H9 (cell line): ENCODE measurements at regions not wholly inside any gene's neighbourhood (a gene's known extent, or its start where the extent isn't known, plus 50 kb on each side); places are given as distances from the start of the nearest gene placed in this dataset.

ENCODE experiments used
- DNase-seq: peaks from one replicate; pipeline ENCODE4 v3.0.0-alpha.2; 2017
- H2AFZ ChIP-seq: one replicate; pipeline ENCODE4 v1.6.1; 2013; ENCODE audit warnings: mild to moderate bottlenecking, low read length, control low read depth, moderate library complexity
- H2AK5ac ChIP-seq: 2 replicates; pipeline ENCODE4 v1.6.1; 2013; ENCODE audit warnings: low read length, control low read depth, mixed read lengths; ENCODE audit not compliant: insufficient read length
- H2BK120ac ChIP-seq: one replicate; pipeline ENCODE4 v1.6.1; 2013; ENCODE audit warnings: low read depth, mild to moderate bottlenecking, low read length, control low read depth, inconsistent platforms; ENCODE audit not compliant: poor library complexity, severe bottlenecking
- H2BK12ac ChIP-seq: 2 replicates; pipeline ENCODE4 v1.6.1; 2013; ENCODE audit warnings: low read length, control low read depth, mixed read lengths, low read depth; ENCODE audit not compliant: insufficient read length
- H2BK15ac ChIP-seq: 2 replicates; pipeline ENCODE4 v1.6.1; 2013; ENCODE audit warnings: low read depth, low read length, control low read depth
- H2BK20ac ChIP-seq: one replicate; pipeline ENCODE4 v1.6.1; 2013; ENCODE audit warnings: low read depth, mild to moderate bottlenecking, low read length, control low read depth, inconsistent platforms; ENCODE audit not compliant: poor library complexity, severe bottlenecking
- H2BK5ac ChIP-seq: 2 replicates; pipeline ENCODE4 v1.6.1; 2013; ENCODE audit warnings: low read length, control low read depth, mixed read lengths; ENCODE audit not compliant: insufficient read length
- H3K14ac ChIP-seq: 2 replicates; pipeline ENCODE4 v1.6.1; 2013; ENCODE audit warnings: low read length, control low read depth; ENCODE audit not compliant: insufficient read depth
- H3K18ac ChIP-seq: 2 replicates; pipeline ENCODE4 v1.6.1; 2013; ENCODE audit warnings: low read depth, mild to moderate bottlenecking, mixed read lengths, low read length, control low read depth; ENCODE audit not compliant: insufficient read length
- H3K23ac ChIP-seq: 2 replicates; pipeline ENCODE4 v1.6.1; 2013; ENCODE audit warnings: low read length, control low read depth, mixed read lengths, low read depth; ENCODE audit not compliant: insufficient read length
- H3K23me2 ChIP-seq: 2 replicates; pipeline ENCODE4 v1.6.1; 2013; ENCODE audit warnings: low read depth, mild to moderate bottlenecking, mixed read lengths, low read length, control low read depth; ENCODE audit not compliant: insufficient read length, poor library complexity, severe bottlenecking
- H3K27ac ChIP-seq: 2 replicates; pipeline ENCODE4 v1.5.1; 2013; ENCODE audit warnings: low read length, control low read depth, mixed read lengths, low read depth; ENCODE audit not compliant: insufficient read length
- H3K27me3 ChIP-seq: 2 replicates; pipeline ENCODE4 v1.6.1; 2013; ENCODE audit warnings: low read length, control low read depth, inconsistent platforms; ENCODE audit not compliant: insufficient read depth
- H3K4ac ChIP-seq: 2 replicates; pipeline ENCODE4 v1.6.1; 2013; ENCODE audit warnings: low read depth, mild to moderate bottlenecking, control low read depth, inconsistent platforms, low read length, moderate library complexity
- H3K4me1 ChIP-seq: 2 replicates; pipeline ENCODE4 v1.6.1; 2013; ENCODE audit warnings: low read length, control low read depth, inconsistent platforms; ENCODE audit not compliant: insufficient read depth
- H3K4me2 ChIP-seq: 2 replicates; pipeline ENCODE4 v1.6.1; 2013; ENCODE audit warnings: low read length, control low read depth, mixed read lengths; ENCODE audit not compliant: insufficient read length, insufficient read depth
- H3K56ac ChIP-seq: 2 replicates; pipeline ENCODE4 v1.6.1; 2013; ENCODE audit warnings: low read depth, mild to moderate bottlenecking, mixed read lengths, low read length, control low read depth; ENCODE audit not compliant: insufficient read length
- H3K79me1 ChIP-seq: 2 replicates; pipeline ENCODE4 v1.6.1; 2013; ENCODE audit warnings: low read depth, mild to moderate bottlenecking, moderate library complexity, low read length, control low read depth, inconsistent platforms; ENCODE audit not compliant: insufficient read depth, poor library complexity, severe bottlenecking
- H3K79me2 ChIP-seq: 2 replicates; pipeline ENCODE4 v1.6.1; 2013; ENCODE audit warnings: low read length, control low read depth, inconsistent platforms; ENCODE audit not compliant: insufficient read depth
- H3K9ac ChIP-seq: 2 replicates; pipeline ENCODE4 v1.6.1; 2013; ENCODE audit warnings: low read length, control low read depth, mixed read lengths; ENCODE audit not compliant: insufficient read length; ENCODE audit errors: extremely low read depth
- H3K9me3 ChIP-seq: one replicate; pipeline ENCODE4 v1.6.1; 2013; ENCODE audit warnings: low read depth, low read length, inconsistent platforms; ENCODE audit not compliant: control insufficient read depth
- H3T11ph ChIP-seq: one replicate; pipeline ENCODE4 v1.6.1; 2013; ENCODE audit warnings: mild to moderate bottlenecking, low read length, control low read depth, inconsistent platforms
- H4K20me1 ChIP-seq: one replicate; pipeline ENCODE4 v1.6.1; 2013; ENCODE audit not compliant: control insufficient read depth, insufficient read length, insufficient read depth
- H4K5ac ChIP-seq: 2 replicates; pipeline ENCODE4 v1.6.1; 2013; ENCODE audit warnings: low read depth, mild to moderate bottlenecking, mixed read lengths, low read length, control low read depth; ENCODE audit not compliant: insufficient read length
- H4K8ac ChIP-seq: replicated peaks from 2 replicates; pipeline ENCODE4 v1.6.1; 2013; ENCODE audit warnings: low read length, control low read depth, mixed read lengths, low read depth; ENCODE audit not compliant: insufficient read length
- H4K91ac ChIP-seq: 2 replicates; pipeline ENCODE4 v1.6.1; 2013; ENCODE audit warnings: low read depth, mild to moderate bottlenecking, moderate library complexity, mixed read lengths, low read length, control low read depth; ENCODE audit not compliant: insufficient read length
- H3K27ac Mint-ChIP-seq, 3 experiments: 2 replicates in 2 of 3; 3 replicates in 1 of 3; pipeline ENCODE4 v1.8.0; 2020 to 2021; ENCODE audit warnings: mixed read lengths in 3 of 3, mild to moderate bottlenecking in 1 of 3, moderate library complexity in 1 of 3
- H3K27me3 Mint-ChIP-seq: 2 replicates; pipeline ENCODE4 v1.8.0; 2021; ENCODE audit warnings: low read depth, mild to moderate bottlenecking, moderate library complexity, mixed read lengths
- H3K36me3 Mint-ChIP-seq, 3 experiments: 2 replicates in 2 of 3; 3 replicates in 1 of 3; pipeline ENCODE4 v1.8.0; 2020 to 2021; ENCODE audit warnings: low read depth in 3 of 3, mixed read lengths in 3 of 3; ENCODE audit not compliant: insufficient read depth in 1 of 3
- H3K4me1 Mint-ChIP-seq, 2 experiments: 2 replicates each; pipeline ENCODE4 v1.8.0; 2020; ENCODE audit warnings: mixed read lengths in 2 of 2
- H3K4me3 Mint-ChIP-seq, 2 experiments: 2 replicates in 1 of 2; 3 replicates in 1 of 2; pipeline ENCODE4 v1.8.0; 2020 to 2021; ENCODE audit warnings: mild to moderate bottlenecking in 2 of 2, mixed read lengths in 2 of 2, moderate library complexity in 1 of 2
- H3K9me3 Mint-ChIP-seq, 2 experiments: 2 replicates in 1 of 2; 3 replicates in 1 of 2; pipeline ENCODE4 v1.8.0; 2020; ENCODE audit warnings: mild to moderate bottlenecking in 2 of 2, mixed read lengths in 2 of 2, moderate library complexity in 1 of 2
- WGBS: extraction: QIAGEN DNeasy Blood & Tissue Kit; methylation state at CpG from one replicate; pipeline ENCODE4 v1.1.7; 2013; ENCODE audit warnings: missing lambda C conversion rate, low lambda C conversion rate, mixed read lengths; ENCODE audit not compliant: insufficient read length; ENCODE audit errors: extremely low coverage; 5-methylcytosine and 5-hydroxymethylcytosine counted together
- TF ChIP-seq, protein P1 (sequence below): fragments of 200-600 bp; sonication (generic); conservative IDR thresholded peaks from 3 replicates; pipeline ENCODE4 v1.8.0; 2021; ENCODE audit warnings: antibody characterized with exemption, mild to moderate bottlenecking

DNA sequence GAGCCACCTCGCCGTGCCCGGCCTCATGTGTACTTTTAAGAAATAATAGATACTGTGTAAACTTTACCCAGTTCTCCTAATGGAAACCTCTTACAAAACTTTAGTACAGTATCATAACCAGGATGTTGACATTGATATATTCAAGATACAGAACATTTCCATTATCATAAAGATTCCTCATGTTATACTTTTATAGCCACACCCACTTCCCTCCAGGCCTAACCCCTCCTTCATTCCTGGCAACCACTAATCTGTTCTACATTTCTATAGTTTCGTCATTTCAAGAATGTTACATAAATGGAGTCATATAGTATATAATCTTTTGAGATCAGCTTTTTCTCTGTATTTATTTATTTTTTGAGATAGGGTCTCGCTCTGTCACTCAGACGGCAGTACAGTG lies 52.6 kb upstream of the SALL4 start:
- Histone ChIP-seq H2BK12ac (no peak overlapping the region), H4K8ac (no peak overlapping the region), H3K79me2 (no peaks in the 10 kb centered on the region), H3K9me3 (no peaks in the 10 kb centered on the region), H2AK5ac (no peak overlapping the region), H3K56ac (no peak overlapping the region), H3K23me2 (no peaks in the 10 kb centered on the region), H3K14ac (no peak overlapping the region), H2BK120ac (no peak overlapping the region), H3K23ac (no peak overlapping the region), H4K20me1 (no peaks in the 10 kb centered on the region), H3T11ph (no peak overlapping the region), H2AFZ (no peak overlapping the region), H3K4ac (no peak overlapping the region), H3K4me1 (no peaks in the 10 kb centered on the region), H2BK20ac (no peak overlapping the region), H3K27me3 (no peaks in the 10 kb centered on the region), H3K4me2 (no peak overlapping the region), H2BK15ac (no peak overlapping the region), H3K18ac (no peak overlapping the region), H2BK5ac (no peak overlapping the region), H4K91ac (no peak overlapping the region), H3K27ac (no peak overlapping the region), H3K79me1 (no peaks in the 10 kb centered on the region), H4K5ac (no peak overlapping the region), H3K9ac (no peak overlapping the region)
- Mint-ChIP-seq H3K36me3 (no peaks in the 10 kb centered on the region), H3K27ac (no peak overlapping the region), H3K9me3 (no peaks in the 10 kb centered on the region), H3K4me3 (no peak overlapping the region), H3K4me1 (peaks cover 4 to 6% of the 10 kb centered on the region in 2 experiments), H3K27me3 (no peaks in the 10 kb centered on the region; the same call in 1 of the 2 replicates)
- TF ChIP-seq, protein P1, sequence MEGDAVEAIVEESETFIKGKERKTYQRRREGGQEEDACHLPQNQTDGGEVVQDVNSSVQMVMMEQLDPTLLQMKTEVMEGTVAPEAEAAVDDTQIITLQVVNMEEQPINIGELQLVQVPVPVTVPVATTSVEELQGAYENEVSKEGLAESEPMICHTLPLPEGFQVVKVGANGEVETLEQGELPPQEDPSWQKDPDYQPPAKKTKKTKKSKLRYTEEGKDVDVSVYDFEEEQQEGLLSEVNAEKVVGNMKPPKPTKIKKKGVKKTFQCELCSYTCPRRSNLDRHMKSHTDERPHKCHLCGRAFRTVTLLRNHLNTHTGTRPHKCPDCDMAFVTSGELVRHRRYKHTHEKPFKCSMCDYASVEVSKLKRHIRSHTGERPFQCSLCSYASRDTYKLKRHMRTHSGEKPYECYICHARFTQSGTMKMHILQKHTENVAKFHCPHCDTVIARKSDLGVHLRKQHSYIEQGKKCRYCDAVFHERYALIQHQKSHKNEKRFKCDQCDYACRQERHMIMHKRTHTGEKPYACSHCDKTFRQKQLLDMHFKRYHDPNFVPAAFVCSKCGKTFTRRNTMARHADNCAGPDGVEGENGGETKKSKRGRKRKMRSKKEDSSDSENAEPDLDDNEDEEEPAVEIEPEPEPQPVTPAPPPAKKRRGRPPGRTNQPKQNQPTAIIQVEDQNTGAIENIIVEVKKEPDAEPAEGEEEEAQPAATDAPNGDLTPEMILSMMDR, result no peak
- DNase-seq, result no peak
- WGBS, result no CpG with 5 or more reads among the region's 6 CpGs
